RWPE2 (cell line): ENCODE measurements at regions not wholly inside any gene's neighbourhood (a gene's known extent, or its start where the extent isn't known, plus 50 kb on each side); places are given as distances from the start of the nearest gene placed in this dataset.

Source experiments
- ATAC-seq: fragments of 200-7000 bp; cut with Tn5 transposase; 3 replicates; pipeline ENCODE4 v1.9.1; 2021; ENCODE audit warnings: low read depth
- DNase-seq: peaks from one replicate; pipeline ENCODE4 v3.0.0-alpha.2; 2020; ENCODE audit warnings: low spot score
- H3K27ac ChIP-seq: fragments of 450-650 bp; 2 replicates; pipeline ENCODE4 v1.5.1; 2017; ENCODE audit warnings: mild to moderate bottlenecking; ENCODE audit not compliant: poor library complexity, severe bottlenecking
- H3K27me3 ChIP-seq: fragments of 250-450 bp; sonication (Bioruptor Pico); 2 replicates; pipeline ENCODE4 v1.5.1; 2021; ENCODE audit warnings: mild to moderate bottlenecking, moderate library complexity; ENCODE audit not compliant: insufficient read depth, poor library complexity, severe bottlenecking
- H3K36me3 ChIP-seq: fragments of 250-450 bp; sonication (Bioruptor Pico); 2 replicates; pipeline ENCODE4 v1.5.1; 2020; ENCODE audit warnings: low read depth, mild to moderate bottlenecking, moderate library complexity
- H3K4me1 ChIP-seq: fragments of 250-450 bp; sonication (Bioruptor Pico); 2 replicates; pipeline ENCODE4 v1.5.1; 2021; ENCODE audit warnings: mild to moderate bottlenecking, moderate library complexity; ENCODE audit not compliant: insufficient read depth, poor library complexity, severe bottlenecking
- H3K4me3 ChIP-seq: fragments of 250-450 bp; sonication (Bioruptor Pico); 2 replicates; pipeline ENCODE4 v1.5.1; 2021; ENCODE audit warnings: mild to moderate bottlenecking, moderate library complexity; ENCODE audit not compliant: severe bottlenecking
- H3K9me3 ChIP-seq: fragments of 250-450 bp; sonication (Bioruptor Pico); 2 replicates; pipeline ENCODE4 v1.5.1; 2021; ENCODE audit warnings: mild to moderate bottlenecking, moderate library complexity; ENCODE audit not compliant: severe bottlenecking
- CTCF ChIP-seq: fragments of 450-650 bp; IDR thresholded peaks from one replicate; pipeline ENCODE4 v1.5.1; 2017; ENCODE audit warnings: mild to moderate bottlenecking, moderate library complexity; ENCODE audit not compliant: poor library complexity, severe bottlenecking

DNA sequence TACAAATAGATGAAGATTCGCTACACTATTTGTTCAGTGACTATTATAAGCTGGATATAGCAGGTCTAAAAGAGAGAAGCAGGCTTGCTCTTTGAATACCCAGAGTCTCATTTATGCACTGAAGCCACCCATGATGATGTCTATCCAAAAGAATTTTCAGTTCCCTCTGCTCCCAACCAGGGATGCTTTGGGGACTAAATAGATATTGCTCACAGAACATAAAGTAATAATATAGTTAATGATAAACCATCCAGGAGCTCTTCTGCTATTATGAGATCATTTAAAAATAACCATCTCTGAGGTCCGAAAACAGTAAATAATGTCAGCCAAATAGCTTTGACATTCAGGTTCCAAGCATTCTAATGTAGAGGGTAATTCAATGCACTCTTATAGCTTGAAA is 875.4 kb downstream of the SORCS3 start:
- no peak for DNase-seq
- H3K9me3 ChIP-seq: no peaks in the 10 kb centered on the region
- no peaks in the 10 kb centered on the region for H3K27me3 ChIP-seq
- no peak overlapping the region for H3K4me3 ChIP-seq
- no peak for TF ChIP-seq CTCF
- no peaks in the 10 kb centered on the region for H3K36me3 ChIP-seq
- no peak for ATAC-seq
- no peaks in the 10 kb centered on the region for H3K4me1 ChIP-seq
- H3K27ac ChIP-seq: no peak overlapping the region

- ATAC-seq: no peak
- no peak for DNase-seq
Measured at GRCh38 chr10:105514106-105514505, 873.0 kb downstream of the SORCS3 start.

DNA sequence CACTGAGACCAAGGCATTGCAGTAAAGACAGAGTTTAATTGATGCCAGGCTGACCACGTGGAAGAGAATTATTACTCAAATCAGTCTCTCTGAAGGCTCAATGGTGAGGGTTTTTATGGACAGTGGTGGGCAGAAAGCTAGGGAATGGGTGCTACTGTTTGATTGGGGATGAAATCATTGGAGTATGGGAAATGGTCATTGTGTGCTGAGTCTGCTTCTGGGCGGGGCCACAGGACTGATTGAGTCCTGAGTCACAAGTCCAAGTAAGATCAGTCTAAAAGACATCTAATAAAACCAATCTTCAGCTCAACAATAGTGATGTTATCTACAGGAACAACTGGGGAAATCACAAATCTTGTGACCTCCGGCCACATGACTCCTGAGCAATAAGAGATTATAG is 868.4 kb downstream of the SORCS3 start:
- Histone ChIP-seq H3K36me3 (no peaks in the 10 kb centered on the region), H3K9me3 (no peaks in the 10 kb centered on the region), H3K27ac (no peak overlapping the region), H3K4me3 (no peak overlapping the region), H3K27me3 (no peaks in the 10 kb centered on the region), H3K4me1 (no peaks in the 10 kb centered on the region)
- DNase-seq: no peak
- no peak for ATAC-seq
- no peak for TF ChIP-seq CTCF

More at GRCh38 chr10:105514106-105514505, 873.0 kb downstream of the SORCS3 start:
- H3K4me3 ChIP-seq: no peak overlapping the region
- H3K36me3 ChIP-seq: no peaks in the 10 kb centered on the region
- H3K27ac ChIP-seq: no peak overlapping the region
- TF ChIP-seq CTCF: no peak
- no peaks in the 10 kb centered on the region for H3K4me1 ChIP-seq
- no peaks in the 10 kb centered on the region for H3K27me3 ChIP-seq
- no peaks in the 10 kb centered on the region for H3K9me3 ChIP-seq

DNA sequence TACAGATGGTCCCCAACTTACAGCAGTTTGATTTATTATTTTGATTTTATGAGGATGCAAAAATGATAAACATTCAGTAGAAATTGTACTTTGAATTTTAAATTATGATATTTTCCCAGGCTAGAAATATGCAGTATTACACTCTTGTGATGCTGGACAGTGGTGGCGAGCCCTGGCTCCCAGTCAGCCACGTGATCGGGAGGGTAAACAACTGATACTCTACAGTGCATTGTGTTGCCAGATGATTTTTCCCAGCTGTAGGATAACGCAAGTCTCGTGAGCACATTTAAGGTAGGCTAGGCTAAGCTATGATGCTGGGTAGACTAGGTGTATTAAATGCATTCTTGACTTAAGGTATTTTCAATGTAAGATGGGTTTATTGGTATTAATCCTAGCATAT is 865.2 kb downstream of the SORCS3 start:
- no peak for DNase-seq
- no peak for ATAC-seq
- H3K9me3 ChIP-seq: no peaks in the 10 kb centered on the region
- no peak overlapping the region for H3K4me3 ChIP-seq
- H3K36me3 ChIP-seq: no peaks in the 10 kb centered on the region
- H3K4me1 ChIP-seq: no peaks in the 10 kb centered on the region
- no peaks in the 10 kb centered on the region for H3K27me3 ChIP-seq
- H3K27ac ChIP-seq: no peak overlapping the region
- TF ChIP-seq CTCF: no peak

GRCh38 chr10:105503714-105504113 is 862.6 kb downstream of the SORCS3 start:
- H3K9me3 ChIP-seq: no peaks in the 10 kb centered on the region
- TF ChIP-seq CTCF: no peak
- ATAC-seq (no peak), DNase-seq (no peak)
- H3K27ac ChIP-seq: no peak overlapping the region
- H3K27me3 ChIP-seq: no peaks in the 10 kb centered on the region
- no peak overlapping the region for H3K4me3 ChIP-seq
- H3K36me3 ChIP-seq: no peaks in the 10 kb centered on the region
- H3K4me1 ChIP-seq: no peaks in the 10 kb centered on the region
